RWPE2 (cell line): ENCODE measurements at regions not wholly inside any gene's neighbourhood (a gene's known extent, or its start where the extent isn't known, plus 50 kb on each side); places are given as distances from the start of the nearest gene placed in this dataset.

Experiments used
- ATAC-seq: fragments of 200-7000 bp; cut with Tn5 transposase; 3 replicates; pipeline ENCODE4 v1.9.1; 2021; ENCODE audit warnings: low read depth
- DNase-seq: peaks from one replicate; pipeline ENCODE4 v3.0.0-alpha.2; 2020; ENCODE audit warnings: low spot score
- H3K27ac ChIP-seq: fragments of 450-650 bp; 2 replicates; pipeline ENCODE4 v1.5.1; 2017; ENCODE audit warnings: mild to moderate bottlenecking; ENCODE audit not compliant: poor library complexity, severe bottlenecking
- H3K27me3 ChIP-seq: fragments of 250-450 bp; sonication (Bioruptor Pico); 2 replicates; pipeline ENCODE4 v1.5.1; 2021; ENCODE audit warnings: mild to moderate bottlenecking, moderate library complexity; ENCODE audit not compliant: insufficient read depth, poor library complexity, severe bottlenecking
- H3K36me3 ChIP-seq: fragments of 250-450 bp; sonication (Bioruptor Pico); 2 replicates; pipeline ENCODE4 v1.5.1; 2020; ENCODE audit warnings: low read depth, mild to moderate bottlenecking, moderate library complexity
- H3K4me1 ChIP-seq: fragments of 250-450 bp; sonication (Bioruptor Pico); 2 replicates; pipeline ENCODE4 v1.5.1; 2021; ENCODE audit warnings: mild to moderate bottlenecking, moderate library complexity; ENCODE audit not compliant: insufficient read depth, poor library complexity, severe bottlenecking
- H3K4me3 ChIP-seq: fragments of 250-450 bp; sonication (Bioruptor Pico); 2 replicates; pipeline ENCODE4 v1.5.1; 2021; ENCODE audit warnings: mild to moderate bottlenecking, moderate library complexity; ENCODE audit not compliant: severe bottlenecking
- H3K9me3 ChIP-seq: fragments of 250-450 bp; sonication (Bioruptor Pico); 2 replicates; pipeline ENCODE4 v1.5.1; 2021; ENCODE audit warnings: mild to moderate bottlenecking, moderate library complexity; ENCODE audit not compliant: severe bottlenecking
- TF ChIP-seq, protein P1 (sequence below): fragments of 450-650 bp; IDR thresholded peaks from one replicate; pipeline ENCODE4 v1.5.1; 2017; ENCODE audit warnings: mild to moderate bottlenecking, moderate library complexity; ENCODE audit not compliant: poor library complexity, severe bottlenecking

- Histone ChIP-seq H3K9me3 (no peaks in the 10 kb centered on the region), H3K4me1 (peaks cover 3% of the 10 kb centered on the region), H3K4me3 (no peak overlapping the region), H3K36me3 (no peaks in the 10 kb centered on the region), H3K27ac (no peak overlapping the region), H3K27me3 (no peaks in the 10 kb centered on the region)
- TF ChIP-seq, protein P1, sequence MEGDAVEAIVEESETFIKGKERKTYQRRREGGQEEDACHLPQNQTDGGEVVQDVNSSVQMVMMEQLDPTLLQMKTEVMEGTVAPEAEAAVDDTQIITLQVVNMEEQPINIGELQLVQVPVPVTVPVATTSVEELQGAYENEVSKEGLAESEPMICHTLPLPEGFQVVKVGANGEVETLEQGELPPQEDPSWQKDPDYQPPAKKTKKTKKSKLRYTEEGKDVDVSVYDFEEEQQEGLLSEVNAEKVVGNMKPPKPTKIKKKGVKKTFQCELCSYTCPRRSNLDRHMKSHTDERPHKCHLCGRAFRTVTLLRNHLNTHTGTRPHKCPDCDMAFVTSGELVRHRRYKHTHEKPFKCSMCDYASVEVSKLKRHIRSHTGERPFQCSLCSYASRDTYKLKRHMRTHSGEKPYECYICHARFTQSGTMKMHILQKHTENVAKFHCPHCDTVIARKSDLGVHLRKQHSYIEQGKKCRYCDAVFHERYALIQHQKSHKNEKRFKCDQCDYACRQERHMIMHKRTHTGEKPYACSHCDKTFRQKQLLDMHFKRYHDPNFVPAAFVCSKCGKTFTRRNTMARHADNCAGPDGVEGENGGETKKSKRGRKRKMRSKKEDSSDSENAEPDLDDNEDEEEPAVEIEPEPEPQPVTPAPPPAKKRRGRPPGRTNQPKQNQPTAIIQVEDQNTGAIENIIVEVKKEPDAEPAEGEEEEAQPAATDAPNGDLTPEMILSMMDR = no peak
- ATAC-seq (no peak), DNase-seq (no peak)
Observed at GRCh38 chr3:177517906-177518305, 320.6 kb upstream of the TBL1XR1 start.

- no peaks in the 10 kb centered on the region for H3K27me3 ChIP-seq
- ATAC-seq = no peak
- no peaks in the 10 kb centered on the region for H3K36me3 ChIP-seq
- TF ChIP-seq, protein P1 = no peak
- no peaks in the 10 kb centered on the region for H3K9me3 ChIP-seq
- H3K27ac ChIP-seq = no peak overlapping the region
- H3K4me3 ChIP-seq = no peak overlapping the region
- DNase-seq = no peak
- H3K4me1 ChIP-seq = peaks cover 9% of the 10 kb centered on the region
Observed at GRCh38 chr3:177519588-177519987, 322.3 kb upstream of the TBL1XR1 start.

DNA sequence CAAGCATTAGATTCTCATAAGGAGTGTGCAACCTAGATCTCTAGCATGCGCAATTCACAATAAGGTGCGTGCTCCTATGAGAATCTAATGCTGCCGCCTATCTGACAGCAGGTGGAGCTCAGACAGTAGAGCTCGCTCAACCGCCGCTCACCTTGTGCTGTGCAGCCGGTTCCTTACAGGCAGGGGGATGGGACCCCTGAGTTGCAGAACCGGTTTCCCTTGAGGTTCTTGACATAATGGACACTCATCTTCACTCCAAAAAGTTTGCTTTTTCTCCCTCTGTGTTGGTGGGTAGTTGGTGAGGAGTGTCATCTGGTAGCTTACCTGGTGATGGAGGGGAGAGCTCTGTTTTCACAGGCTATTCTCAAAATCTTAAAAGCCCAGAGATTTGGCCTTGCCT, 324.0 kb upstream of the TBL1XR1 start:
- DNase-seq (no peak), ATAC-seq (peak; percentile 55; the same call in 1 of the 3 replicates)
- Histone ChIP-seq H3K4me3 (no peak overlapping the region), H3K36me3 (no peaks in the 10 kb centered on the region), H3K27me3 (no peaks in the 10 kb centered on the region), H3K4me1 (peaks cover 9% of the 10 kb centered on the region), H3K9me3 (no peaks in the 10 kb centered on the region), H3K27ac (no peak overlapping the region)
- TF ChIP-seq, protein P1 = peak; percentile 33

- H3K27me3 ChIP-seq = no peaks in the 10 kb centered on the region
- TF ChIP-seq, protein P1 = no peak
- H3K4me3 ChIP-seq = no peak overlapping the region
- no peak for DNase-seq
- H3K36me3 ChIP-seq = no peaks in the 10 kb centered on the region
- no peaks in the 10 kb centered on the region for H3K9me3 ChIP-seq
- peaks cover 9% of the 10 kb centered on the region for H3K4me1 ChIP-seq
- no peak for ATAC-seq
- no peak overlapping the region for H3K27ac ChIP-seq
Observed at GRCh38 chr3:177522051-177522450, 324.8 kb upstream of the TBL1XR1 start.

GRCh38 chr3:177523067-177523675, 325.9 kb upstream of the TBL1XR1 start:
- no peak for ATAC-seq
- H3K4me3 ChIP-seq = no peak overlapping the region
- no peaks in the 10 kb centered on the region for H3K36me3 ChIP-seq
- no peak for DNase-seq
- H3K27ac ChIP-seq = no peak overlapping the region
- H3K9me3 ChIP-seq = no peaks in the 10 kb centered on the region
- H3K27me3 ChIP-seq = no peaks in the 10 kb centered on the region
- peaks cover 9% of the 10 kb centered on the region for H3K4me1 ChIP-seq
- TF ChIP-seq, protein P1 = no peak
